Heart right ventricle (tissue), 16 donors: ENCODE measurements at regions not wholly inside any gene's neighbourhood (a gene's known extent, or its start where the extent isn't known, plus 50 kb on each side); places are given as distances from the start of the nearest gene placed in this dataset.

Experiments
- ATAC-seq, 8 donors: fragments of 200-7000 bp; cut with Tn5 transposase; one replicate each; pipeline ENCODE4 v1.9.1; 2020; ENCODE audit warnings: mild to moderate bottlenecking in 8 of 8, moderate library complexity in 8 of 8, moderate number of reproducible peaks in 1 of 8
- DNase-seq, 2 donors: peaks; one replicate each; pipeline ENCODE4 v3.0.0-alpha.2; 2020
- H3K27ac ChIP-seq, 10 donors: fragments of 200-600 bp; sonication (generic) in 2 of 10; one replicate each; pipeline versions ENCODE4 v1.5.0 to v1.8.0; 2020 to 2022; ENCODE audit warnings: mild to moderate bottlenecking in 3 of 10
- H3K27me3 ChIP-seq, 7 donors: fragments of 200-600 bp; one replicate each; pipeline ENCODE4 v1.8.0; 2021 to 2022; ENCODE audit warnings: mild to moderate bottlenecking in 2 of 7
- H3K36me3 ChIP-seq, 9 donors: fragments of 200-600 bp; sonication (generic) in 1 of 9; one replicate each; pipeline versions ENCODE4 v1.5.0 to v1.8.0; 2020 to 2022; ENCODE audit warnings: mild to moderate bottlenecking in 2 of 9
- H3K4me1 ChIP-seq, 9 donors: fragments of 200-600 bp; sonication (generic) in 1 of 9; one replicate each; pipeline versions ENCODE4 v1.5.0 to v1.8.0; 2020 to 2022; ENCODE audit warnings: mild to moderate bottlenecking in 4 of 9
- H3K4me3 ChIP-seq, 10 donors: fragments of 200-600 bp; sonication (generic) in 2 of 10; one replicate each; pipeline versions ENCODE4 v1.5.0 to v1.8.0; 2020 to 2022; ENCODE audit warnings: mild to moderate bottlenecking in 7 of 10, moderate library complexity in 2 of 10
- H3K9me3 ChIP-seq, 11 donors: fragments of 200-600 bp in 10 of 11; sonication (generic) in 2 of 11; one replicate each; pipeline versions ENCODE4 v1.5.0 to v1.8.0; 2013 to 2022; ENCODE audit warnings: mild to moderate bottlenecking in 2 of 11, control low read depth in 1 of 11, moderate library complexity in 1 of 11
- CTCF ChIP-seq, 9 donors: fragments of 200-600 bp; sonication (generic) in 2 of 9; IDR thresholded peaks; one replicate each; pipeline versions ENCODE4 v1.5.0 to v1.8.0; 2021 to 2022; ENCODE audit warnings: antibody characterized with exemption in 9 of 9, mild to moderate bottlenecking in 5 of 9, moderate library complexity in 1 of 9
- WGBS, 2 donors: extraction: QIAGEN DNeasy Blood & Tissue Kit; methylation state at CpG; one replicate each; pipeline ENCODE4 v1.1.7; 2013; ENCODE audit warnings: inconsistent platforms in 1 of 2; 5-methylcytosine and 5-hydroxymethylcytosine counted together
- intact Hi-C, 10 donors: fragments of 100-400 bp; cut with DNase I; formaldehyde crosslinking; loops; one replicate each; pipeline versions ENCODE4 v1.11.1 to v1.14.2; 2022
- donor health status: Arrhythmogenic right ventricular cardiomyopathy.
- donor health status: ischemic (EF 13 %, LVEDD 7.1; RV severe dilation, severe dysfunction).
- donor health status: healthy with polysubstance abuse.
- donor health status: DM: no; HTN: yes; CAD: no.
- donor health status: DM: no; HTN: no; CAD: no.
- donor health status: ischemic (EF 25% LVEDD 6.9; RV normal size, moderate dysfunction).
- donor health status: ischemic (EF 25% LVEDD 5.7; RV mildly dilated, moderate dysfunction).
- donor health status: healthy.
- donor health status: DM: yes; HTN: yes; CAD: no.
- donor health status: Ischemic cardiomyopathy.
- donor health status: ischemic (EF 35%, LVEDD 5.7; RV mildly dilated, moderate dysfunction).
- donor health status: nonischemic (EF 11% LVEDD 7.7; RV severe dilation, severe dysfunction).
- donor health status: DM: yes; HTN: yes; CAD: no.
- donor health status: PGD.
- donor health status: ischemic (EF 29% LVEDD 5.4; RV normal size, mild dysfunction).
- donor health status: nonischemic (EF 23%, LVEDD 6.1; RV moderate dilation, normal function).

- H3K27me3 ChIP-seq, result no peaks in the 10 kb centered on the region
- WGBS, 2 donors, result 66 to 83% methylated on average over 1 of the region's 1 CpG
- ATAC-seq (no peak), DNase-seq (no peak)
- intact Hi-C loops, result no loop called here
- TF ChIP-seq CTCF (IDR thresholded peaks at IDR 0.05), result no peak
- H3K4me1 ChIP-seq, result no peaks in the 10 kb centered on the region
- H3K36me3 ChIP-seq, result no peaks in the 10 kb centered on the region
- H3K27ac ChIP-seq, result no peak overlapping the region
- no peaks in the 10 kb centered on the region for H3K9me3 ChIP-seq
- H3K4me3 ChIP-seq, result no peak overlapping the region
These were observed 137.2 kb upstream of the PRLR start for GRCh38 chr5:35367526-35367925.

- Histone ChIP-seq H3K9me3 (no peaks in the 10 kb centered on the region), H3K4me1 (no peaks in the 10 kb centered on the region), H3K4me3 (no peak overlapping the region), H3K27ac (no peak overlapping the region), H3K27me3 (no peaks in the 10 kb centered on the region), H3K36me3 (no peaks in the 10 kb centered on the region)
- ATAC-seq (no peak), DNase-seq (no peak)
- intact Hi-C loops, result no loop called here
- 66 to 86% methylated on average over 3 of the region's 3 CpGs for WGBS, 2 donors
- TF ChIP-seq CTCF (IDR thresholded peaks at IDR 0.05), result no peak
These were observed 135.5 kb upstream of the PRLR start for GRCh38 chr5:35365758-35366157.

GRCh38 chr5:35364350-35364749, 134.1 kb upstream of the PRLR start:
- H3K27ac ChIP-seq, result no peak overlapping the region
- H3K27me3 ChIP-seq, result no peaks in the 10 kb centered on the region
- no peaks in the 10 kb centered on the region for H3K4me1 ChIP-seq
- H3K4me3 ChIP-seq, result no peak overlapping the region
- WGBS, 2 donors, result 70 to 79% methylated on average over 2 of the region's 2 CpGs
- ATAC-seq (no peak), DNase-seq (no peak)
- intact Hi-C loops, result no loop called here
- no peaks in the 10 kb centered on the region for H3K36me3 ChIP-seq
- no peaks in the 10 kb centered on the region for H3K9me3 ChIP-seq
- TF ChIP-seq CTCF (IDR thresholded peaks at IDR 0.05), result no peak

- Histone ChIP-seq H3K4me3 (no peak overlapping the region), H3K4me1 (no peaks in the 10 kb centered on the region), H3K9me3 (no peaks in the 10 kb centered on the region), H3K27me3 (no peaks in the 10 kb centered on the region), H3K27ac (no peak overlapping the region), H3K36me3 (no peaks in the 10 kb centered on the region)
- WGBS, 2 donors, result 57 to 65% methylated on average over 4 of the region's 4 CpGs
- intact Hi-C loops, result no loop called here
- TF ChIP-seq CTCF (IDR thresholded peaks at IDR 0.05), result no peak
- no peak for ATAC-seq
- DNase-seq, result no peak
These were observed 133.2 kb upstream of the PRLR start for GRCh38 chr5:35363387-35363965.
